Nephron (organoid): ENCODE measurements at regions not wholly inside any gene's neighbourhood (a gene's known extent, or its start where the extent isn't known, plus 50 kb on each side); places are given as distances from the start of the nearest gene placed in this dataset.
A peak's percentile ranks its signal among the peaks of the same experiment; 100 is the strongest.

ENCODE experiments used
- H3K27ac Mint-ChIP-seq, 3 experiments: 2 replicates each; pipeline ENCODE4 v1.8.0; 2020; ENCODE audit warnings: mixed read lengths in 3 of 3, mild to moderate bottlenecking in 2 of 3, moderate library complexity in 1 of 3
- H3K27me3 Mint-ChIP-seq: 2 replicates; pipeline ENCODE4 v1.8.0; 2021; ENCODE audit warnings: low read depth, mild to moderate bottlenecking, moderate library complexity, mixed read lengths
- H3K36me3 Mint-ChIP-seq: 2 replicates; pipeline ENCODE4 v1.8.0; 2020; ENCODE audit warnings: low read depth, mixed read lengths
- H3K4me1 Mint-ChIP-seq: 2 replicates; pipeline ENCODE4 v1.8.0; 2020; ENCODE audit warnings: mixed read lengths
- H3K4me3 Mint-ChIP-seq, 3 experiments: 2 replicates each; pipeline ENCODE4 v1.8.0; 2020; ENCODE audit warnings: mild to moderate bottlenecking in 3 of 3, mixed read lengths in 3 of 3, moderate library complexity in 2 of 3
- H3K9me3 Mint-ChIP-seq: 2 replicates; pipeline ENCODE4 v1.8.0; 2020; ENCODE audit warnings: mixed read lengths
- CTCF ChIP-seq, 3 experiments: fragments of 200-600 bp; sonication (generic); IDR thresholded peaks; one replicate each; pipeline ENCODE4 v1.5.0; 2021; ENCODE audit warnings: antibody characterized with exemption in 3 of 3; ENCODE audit not compliant: unreplicated experiment in 3 of 3

- Mint-ChIP-seq H3K4me3 (peak overlapping the region; percentile 21 to 72 (median 62)), H3K9me3 (no peaks in the 10 kb centered on the region), H3K4me1 (peaks cover 80% of the 10 kb centered on the region), H3K27ac (peak overlapping the region; percentile 95 to 98 (median 97)), H3K27me3 (no peaks in the 10 kb centered on the region), H3K36me3 (no peaks in the 10 kb centered on the region)
- no peak for TF ChIP-seq CTCF (IDR thresholded peaks at IDR 0.05; ENCODE audit: unreplicated experiment in 3 of 3)
Measured at GRCh38 chr4:140236654-140237169, 82.7 kb upstream of the MAML3 start.

GRCh38 chr4:140234697-140235060, 80.7 kb upstream of the MAML3 start:
- TF ChIP-seq CTCF (IDR thresholded peaks at IDR 0.05; ENCODE audit: unreplicated experiment in 3 of 3): no peak
- Mint-ChIP-seq H3K27ac (peak overlapping the region; percentile 84 to 94 (median 91)), H3K4me1 (peaks cover 71% of the 10 kb centered on the region), H3K27me3 (no peaks in the 10 kb centered on the region), H3K9me3 (no peaks in the 10 kb centered on the region), H3K36me3 (no peaks in the 10 kb centered on the region), H3K4me3 (no peak overlapping the region)

GRCh38 chr4:140233791-140234696, 80.1 kb upstream of the MAML3 start:
- H3K4me1 Mint-ChIP-seq: peaks cover 64% of the 10 kb centered on the region
- H3K9me3 Mint-ChIP-seq: no peaks in the 10 kb centered on the region
- no peaks in the 10 kb centered on the region for H3K36me3 Mint-ChIP-seq
- peak overlapping the region in 1 of 3 experiments; percentile 52 for H3K4me3 Mint-ChIP-seq
- H3K27ac Mint-ChIP-seq: peak overlapping the region; percentile 84 to 94 (median 91)
- TF ChIP-seq CTCF (IDR thresholded peaks at IDR 0.05; ENCODE audit: unreplicated experiment in 3 of 3): no peak
- H3K27me3 Mint-ChIP-seq: no peaks in the 10 kb centered on the region

GRCh38 chr4:140229881-140230280, 75.9 kb upstream of the MAML3 start:
- Mint-ChIP-seq H3K4me3 (no peak overlapping the region), H3K27me3 (no peaks in the 10 kb centered on the region), H3K27ac (no peak overlapping the region), H3K4me1 (peaks cover 24% of the 10 kb centered on the region), H3K36me3 (no peaks in the 10 kb centered on the region), H3K9me3 (no peaks in the 10 kb centered on the region)
- TF ChIP-seq CTCF (IDR thresholded peaks at IDR 0.05; ENCODE audit: unreplicated experiment in 3 of 3): no peak

GRCh38 chr4:140227286-140227685, 73.3 kb upstream of the MAML3 start:
- TF ChIP-seq CTCF (IDR thresholded peaks at IDR 0.05; ENCODE audit: unreplicated experiment in 3 of 3): no peak
- Mint-ChIP-seq H3K27ac (no peak overlapping the region), H3K4me1 (peaks cover 3% of the 10 kb centered on the region), H3K4me3 (no peak overlapping the region), H3K9me3 (no peaks in the 10 kb centered on the region), H3K36me3 (no peaks in the 10 kb centered on the region), H3K27me3 (no peaks in the 10 kb centered on the region)
